GM21786 (cell line): ENCODE measurements at regions not wholly inside any gene's neighbourhood (a gene's known extent, or its start where the extent isn't known, plus 50 kb on each side); places are given as distances from the start of the nearest gene placed in this dataset.
A peak's percentile ranks its signal among the peaks of the same experiment; 100 is the strongest.
"Not testable (repeated sequence)": the region's sequence is repeated elsewhere in the genome, so short reads cannot be mapped to it uniquely, and the experiment has no call there.

Experiments
- ATAC-seq: cut with Tn5 transposase; IDR thresholded peaks from one replicate; pipeline ENCODE4 v1.9.1; 2021; ENCODE audit not compliant: unreplicated experiment

DNA sequence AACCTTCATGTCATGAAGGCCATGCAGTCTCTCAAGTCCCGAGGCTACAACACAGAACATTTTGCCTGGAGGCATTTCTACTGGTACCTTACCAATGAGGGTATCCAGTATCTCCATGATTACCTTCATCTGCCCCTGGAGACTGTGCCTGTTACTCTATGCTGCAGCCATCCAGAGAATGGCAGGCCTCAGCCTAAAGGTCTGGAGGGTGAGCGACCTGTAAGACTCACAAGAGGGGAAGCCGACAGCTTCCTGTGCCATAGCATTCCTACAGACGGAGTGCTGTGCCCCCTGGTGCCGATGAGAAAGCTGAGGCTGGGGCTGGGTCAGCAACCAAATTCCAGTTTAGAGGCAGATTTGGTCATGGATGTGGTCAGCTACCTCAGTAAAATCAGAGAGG is 51.3 kb upstream of the CADPS start:
- no peak for ATAC-seq

DNA sequence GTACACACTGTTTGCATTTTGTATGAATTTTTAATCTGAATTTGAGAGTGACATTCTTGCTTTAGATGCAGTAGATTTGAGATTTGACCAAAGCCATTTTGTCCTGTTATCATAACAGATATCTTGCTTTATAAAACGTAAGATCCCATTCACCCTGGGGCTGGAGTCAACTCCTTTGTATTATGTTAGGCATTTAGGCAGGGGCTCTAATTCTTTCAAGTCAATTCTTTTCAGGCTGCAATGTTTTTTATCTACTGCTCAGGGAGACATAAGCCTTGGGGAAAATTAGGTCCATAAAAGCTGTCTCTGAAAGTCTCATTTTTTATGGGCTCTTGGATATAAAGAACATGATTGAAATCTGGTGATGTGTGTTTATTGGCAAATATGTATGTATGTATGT is 53.0 kb upstream of the CADPS start:
- no peak for ATAC-seq

DNA sequence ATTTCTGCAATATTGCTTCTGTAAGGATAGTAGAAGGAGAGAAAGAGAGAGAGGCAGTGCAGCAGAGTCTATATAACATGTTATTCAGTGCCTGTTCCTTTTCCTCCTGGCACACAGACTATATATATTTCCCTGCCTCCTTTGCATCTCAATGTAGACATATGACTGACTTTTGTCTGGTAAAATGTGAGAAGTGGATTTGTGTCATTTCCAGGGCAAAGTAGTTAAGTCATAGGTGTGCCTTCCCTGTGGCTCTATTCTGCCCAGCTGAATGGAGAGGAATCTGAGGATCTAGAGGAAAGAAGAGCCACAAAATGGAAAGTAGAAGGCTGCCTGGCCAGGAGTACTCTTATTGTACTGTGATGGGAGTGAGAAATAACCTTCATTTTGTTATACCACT is 54.6 kb upstream of the CADPS start:
- no peak for ATAC-seq

DNA sequence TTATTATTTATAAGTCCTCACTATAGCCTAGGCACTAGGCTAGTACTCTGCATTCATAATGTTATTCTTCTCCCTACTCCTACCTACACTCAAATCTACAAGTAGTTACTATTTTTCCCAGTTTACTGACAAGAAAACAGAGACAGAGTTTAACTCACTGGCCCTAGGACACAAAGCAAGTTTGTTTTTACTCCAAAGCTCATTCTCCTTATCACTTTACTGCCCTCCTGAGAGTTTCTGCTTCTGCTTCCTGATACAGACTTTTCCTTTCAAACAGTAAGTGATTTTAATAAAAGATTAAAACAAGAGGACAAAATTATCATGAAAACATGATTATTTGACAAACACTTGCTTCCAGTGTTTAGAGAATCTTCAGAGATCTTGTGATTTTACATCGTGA is 60.6 kb upstream of the CADPS start:
- ATAC-seq: no peak

DNA sequence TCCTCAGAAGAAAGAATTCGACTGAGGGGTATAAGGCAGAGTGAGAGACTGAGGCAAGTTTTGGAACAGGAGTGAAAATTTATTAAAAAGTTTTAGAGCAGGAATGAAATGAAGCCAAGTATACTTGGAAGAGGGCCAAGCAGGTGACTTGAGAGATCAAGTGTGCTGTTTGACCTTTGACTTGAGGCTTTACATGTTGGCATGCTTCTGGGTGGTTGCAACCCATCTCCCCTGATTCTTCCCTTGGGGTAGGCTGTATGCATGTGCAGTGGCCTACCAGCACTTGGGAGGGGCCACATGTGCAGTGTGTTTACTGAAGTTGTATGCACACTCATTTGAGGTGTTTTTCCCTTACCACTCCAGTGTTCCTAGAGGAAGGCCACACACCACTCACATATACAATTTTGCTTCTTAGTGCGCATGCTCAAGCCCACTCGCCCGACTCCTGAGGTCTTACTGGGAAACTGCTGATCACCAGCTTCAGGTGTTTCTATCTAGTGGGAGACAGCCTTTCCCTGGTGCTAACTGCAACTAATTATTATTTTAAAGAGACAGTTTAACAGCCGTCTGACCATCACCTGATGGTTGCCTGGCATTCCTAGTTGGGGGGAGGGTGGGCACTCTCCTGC is 61.5 kb upstream of the CADPS start:
- no peak for ATAC-seq

DNA sequence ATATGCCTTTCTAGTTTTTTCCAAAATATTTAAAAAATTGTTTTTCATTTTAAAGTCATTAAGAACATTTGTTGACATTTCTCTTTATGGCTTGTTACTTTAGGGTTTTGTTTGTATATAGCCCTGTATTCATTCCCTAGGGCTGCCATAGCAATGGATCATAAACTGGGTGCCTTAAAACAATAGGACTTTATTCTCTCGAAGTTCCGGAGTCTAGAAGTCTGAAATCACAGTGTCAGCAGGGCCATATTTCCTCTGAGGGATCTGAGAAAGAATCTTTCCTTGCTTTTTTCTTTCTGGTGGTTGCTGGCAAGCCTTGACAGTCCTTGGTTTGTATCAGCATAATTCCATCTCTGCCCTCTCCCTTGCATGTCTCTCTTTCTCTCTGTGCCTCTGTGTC is 63.4 kb upstream of the CADPS start:
- no peak for ATAC-seq

DNA sequence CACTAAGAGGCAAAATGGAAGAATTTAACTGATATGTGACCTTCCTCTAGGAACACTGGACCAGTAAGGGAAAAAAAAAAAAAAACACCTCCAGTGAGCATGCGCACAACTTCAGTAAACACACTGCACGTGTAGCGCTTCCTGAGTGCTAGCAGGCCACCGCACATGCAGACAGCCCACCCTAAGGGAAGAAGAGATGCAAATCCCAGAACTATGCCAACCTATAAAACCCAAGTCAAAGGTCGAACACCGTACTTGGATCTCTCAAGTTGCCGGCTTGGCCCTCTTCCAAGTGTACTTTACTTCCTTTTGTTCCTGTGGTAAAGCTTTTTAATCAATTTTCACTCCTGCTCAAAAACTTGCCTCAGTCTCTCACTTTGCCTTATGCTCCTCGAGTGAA is 64.5 kb upstream of the CADPS start:
- ATAC-seq: no peak

DNA sequence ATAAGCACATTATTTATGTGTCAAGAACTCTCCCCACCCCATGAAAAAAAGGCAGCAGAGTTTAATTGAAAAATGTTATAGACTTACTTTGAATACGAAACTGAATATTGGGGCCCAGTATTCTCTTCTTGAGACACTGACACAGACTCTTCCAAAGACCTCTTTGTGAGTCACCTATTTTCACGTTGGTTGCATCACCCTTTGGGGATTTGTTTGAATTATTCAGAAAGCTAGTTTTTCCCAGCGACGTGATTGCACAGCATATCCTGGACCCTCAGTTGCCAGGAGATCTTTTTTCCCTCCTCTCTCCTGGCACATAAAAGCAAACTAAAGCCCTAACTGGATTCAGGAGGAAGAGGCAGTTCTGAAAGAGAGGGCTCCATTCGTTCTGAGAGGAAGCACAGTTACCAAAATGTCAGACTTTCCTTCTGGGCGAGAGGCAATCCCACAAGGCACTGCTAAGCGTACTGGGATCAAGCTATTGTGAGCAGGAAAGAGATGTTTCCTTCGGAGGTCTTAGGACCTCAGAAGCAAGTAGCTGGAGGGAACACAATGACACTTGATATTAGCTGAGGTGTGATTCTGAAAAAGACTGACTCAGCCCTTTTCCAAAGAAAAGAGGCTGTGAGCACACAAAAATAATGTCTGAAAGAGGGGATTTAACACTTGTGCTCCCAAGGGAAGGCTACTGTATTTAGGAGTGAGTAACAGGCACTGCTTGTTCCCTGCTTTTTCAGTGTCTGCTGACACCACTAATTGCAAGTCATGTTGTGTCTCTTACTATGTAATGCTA is 65.8 kb upstream of the CADPS start:
- no peak for ATAC-seq

DNA sequence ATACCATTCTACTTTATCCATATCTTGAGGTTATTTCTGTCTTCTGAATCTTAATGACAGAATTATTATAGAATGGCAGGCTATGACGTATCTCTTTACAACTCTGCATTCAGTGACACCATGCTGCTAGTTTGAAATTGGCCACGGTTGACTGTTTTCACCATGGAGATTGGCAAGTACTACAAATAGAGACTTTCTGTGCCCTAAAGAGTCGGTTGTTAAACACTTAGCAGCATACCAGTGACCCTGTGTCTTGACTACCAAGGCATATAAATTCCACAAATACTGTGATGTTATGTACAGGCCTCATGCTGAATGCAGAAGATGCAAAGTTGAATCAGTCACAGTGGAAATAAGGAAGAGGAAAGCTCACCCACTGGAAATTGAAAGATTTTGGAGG is 67.0 kb upstream of the CADPS start:
- ATAC-seq: no peak

DNA sequence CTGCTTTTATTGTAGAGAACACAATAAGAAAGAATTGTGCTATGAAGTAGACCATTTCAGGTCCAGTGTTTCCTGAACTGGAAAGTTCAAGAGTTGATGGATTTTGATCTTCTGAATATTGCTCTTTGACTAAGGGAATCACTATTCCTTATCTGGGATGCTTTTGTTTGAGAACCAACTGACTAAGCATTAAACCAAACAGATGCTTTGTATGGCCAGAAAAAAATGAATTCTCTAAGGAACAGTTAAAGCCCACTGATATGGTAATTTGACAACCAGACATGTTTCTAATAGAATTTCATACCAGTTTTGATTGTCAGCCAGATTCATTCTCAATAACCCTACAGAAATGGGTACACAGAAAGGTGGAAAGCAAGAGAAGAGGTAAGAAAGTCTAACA is 67.5 kb upstream of the CADPS start:
- no peak for ATAC-seq

DNA sequence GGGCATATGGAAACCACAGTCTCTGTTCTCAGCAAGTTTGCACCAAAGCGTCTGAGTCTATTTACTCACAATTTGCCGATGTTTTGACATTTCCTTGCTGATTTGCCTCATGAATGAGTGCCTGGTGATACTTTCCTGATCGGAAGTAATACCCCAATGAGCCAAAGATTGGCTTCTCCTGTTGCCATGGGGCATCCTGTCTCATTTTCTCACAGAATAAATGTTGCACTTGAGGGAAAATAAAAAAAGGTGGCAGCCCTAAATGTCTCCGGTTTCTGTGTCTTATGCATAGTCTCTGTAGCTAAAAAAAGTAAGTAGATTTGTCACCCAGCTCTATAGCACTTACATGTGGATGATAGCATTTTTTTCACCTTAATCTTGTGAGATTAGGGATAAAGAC is 73.7 kb upstream of the CADPS start:
- no peak for ATAC-seq

DNA sequence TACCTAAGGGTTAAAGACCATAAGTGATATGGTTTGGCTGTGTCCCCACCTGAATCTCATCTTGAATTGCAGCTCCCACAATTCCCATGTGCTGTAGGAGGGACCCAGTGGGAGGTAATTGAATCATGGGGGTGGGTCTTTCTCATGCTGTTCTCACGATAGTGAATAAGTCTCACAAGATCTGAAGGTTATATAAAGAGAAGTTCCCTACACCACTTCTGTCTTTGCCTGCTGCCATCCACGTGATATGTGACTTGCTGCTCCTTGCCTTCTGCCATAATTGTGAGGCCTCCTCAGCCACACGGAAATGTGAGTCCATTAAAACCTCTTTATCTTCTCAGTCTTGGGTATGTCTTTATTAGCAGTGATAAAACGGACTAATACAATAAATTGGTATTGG is 75.0 kb upstream of the CADPS start:
- ATAC-seq: no peak

DNA sequence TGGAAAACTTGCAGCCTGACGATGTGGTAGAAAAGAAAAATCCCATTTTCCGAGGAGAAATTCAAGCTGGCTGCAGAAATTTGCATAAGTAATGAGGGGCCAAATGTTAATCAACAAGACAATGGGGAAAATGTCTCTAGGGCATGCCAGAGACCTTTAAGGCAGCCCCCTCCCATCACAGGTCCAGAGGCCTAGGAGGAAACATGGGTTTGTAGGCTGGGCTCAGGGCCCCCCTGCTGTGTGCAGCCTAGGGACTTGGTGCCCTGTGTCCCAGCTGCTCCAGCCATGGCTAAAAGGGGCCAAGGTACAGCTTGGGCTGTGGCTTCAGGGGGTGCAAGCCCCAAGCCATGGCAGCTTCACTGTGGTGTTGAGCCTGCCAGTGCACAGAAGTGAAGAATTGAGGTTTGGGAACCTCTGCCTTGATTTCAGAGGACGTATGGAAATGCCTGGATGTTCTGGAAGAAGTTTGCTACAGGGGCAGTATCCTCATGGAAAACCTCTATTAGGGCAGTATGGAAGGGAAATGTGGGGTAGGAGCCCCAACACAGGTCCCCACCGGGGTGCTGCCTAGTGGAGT is 75.9 kb upstream of the CADPS start:
- no peak for ATAC-seq

DNA sequence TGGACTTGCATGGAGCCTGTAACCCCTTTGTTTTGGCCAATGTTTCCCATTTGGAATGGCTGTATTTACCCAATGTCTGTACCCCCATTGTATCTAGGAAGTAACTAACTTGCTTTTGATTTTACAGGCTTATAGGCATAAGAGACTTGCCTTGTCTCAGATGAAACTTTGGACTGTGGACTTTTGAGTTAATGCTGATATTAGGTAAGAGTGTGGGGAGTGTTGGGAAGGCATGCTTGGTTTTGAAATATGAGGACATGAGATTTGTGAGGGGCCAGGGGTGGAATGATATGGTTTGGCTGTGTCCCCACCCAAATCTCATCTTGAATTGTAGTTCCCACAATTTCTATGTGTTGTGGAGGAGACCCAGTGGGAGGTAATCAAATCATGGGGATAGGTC is 76.7 kb upstream of the CADPS start:
- ATAC-seq: not testable (repeated sequence)

DNA sequence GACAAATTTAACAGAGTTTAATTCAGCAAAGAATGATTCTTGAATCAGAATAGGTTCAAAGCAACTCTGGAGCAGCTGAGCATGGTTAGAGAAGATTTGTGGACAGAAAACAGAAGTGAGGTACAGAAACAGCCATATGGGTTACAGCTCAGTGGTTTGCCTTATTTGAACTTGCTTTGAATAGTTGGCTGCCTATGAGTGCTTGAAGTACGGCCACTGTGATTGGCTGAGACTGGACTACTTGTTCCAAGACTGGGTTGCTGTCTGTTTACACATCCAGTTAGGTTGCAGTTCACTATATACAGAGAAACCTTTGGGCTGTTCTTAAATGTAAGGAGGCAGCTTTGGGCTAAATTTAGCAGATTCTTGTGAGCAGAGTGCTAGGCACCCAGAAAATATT is 79.4 kb upstream of the CADPS start:
- ATAC-seq: peak; percentile 79

DNA sequence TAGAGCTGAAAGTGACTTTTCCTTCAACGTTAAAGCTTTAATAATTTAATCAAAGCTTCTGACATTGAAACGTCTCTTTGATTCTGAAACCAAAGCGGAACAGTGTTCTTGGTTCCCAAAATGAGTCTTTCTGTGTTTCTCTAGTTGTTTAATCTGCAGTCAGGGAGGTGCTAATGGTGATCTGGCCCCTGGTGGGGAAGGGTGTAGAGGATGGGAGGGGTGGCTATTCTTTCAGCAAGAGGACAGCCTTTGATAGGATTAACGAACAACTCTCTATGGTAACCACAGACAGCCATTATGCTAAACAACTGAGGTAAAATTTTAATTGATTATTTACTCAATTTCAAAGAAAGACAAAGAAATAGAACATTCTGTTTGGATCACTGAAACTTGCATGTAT is 79.9 kb upstream of the CADPS start:
- ATAC-seq: no peak

DNA sequence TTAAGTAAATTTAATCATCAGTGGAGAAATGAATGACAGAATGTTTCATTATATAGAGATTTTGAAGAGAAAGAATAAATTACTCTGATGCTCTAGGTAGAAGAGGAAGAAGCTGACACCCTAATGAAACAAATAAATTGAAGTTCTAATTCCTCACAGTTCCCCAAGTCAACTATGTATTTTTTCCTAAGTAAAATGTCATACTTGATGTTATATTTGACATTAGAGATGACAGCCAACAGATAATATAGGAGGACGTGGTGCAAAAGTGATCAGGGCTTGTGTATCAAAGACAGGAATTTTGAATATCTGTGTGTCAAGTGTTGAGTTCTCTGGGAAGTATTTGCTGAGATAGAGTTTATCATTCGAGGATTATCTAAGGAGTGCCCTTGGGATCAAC is 81.2 kb upstream of the CADPS start:
- no peak for ATAC-seq

DNA sequence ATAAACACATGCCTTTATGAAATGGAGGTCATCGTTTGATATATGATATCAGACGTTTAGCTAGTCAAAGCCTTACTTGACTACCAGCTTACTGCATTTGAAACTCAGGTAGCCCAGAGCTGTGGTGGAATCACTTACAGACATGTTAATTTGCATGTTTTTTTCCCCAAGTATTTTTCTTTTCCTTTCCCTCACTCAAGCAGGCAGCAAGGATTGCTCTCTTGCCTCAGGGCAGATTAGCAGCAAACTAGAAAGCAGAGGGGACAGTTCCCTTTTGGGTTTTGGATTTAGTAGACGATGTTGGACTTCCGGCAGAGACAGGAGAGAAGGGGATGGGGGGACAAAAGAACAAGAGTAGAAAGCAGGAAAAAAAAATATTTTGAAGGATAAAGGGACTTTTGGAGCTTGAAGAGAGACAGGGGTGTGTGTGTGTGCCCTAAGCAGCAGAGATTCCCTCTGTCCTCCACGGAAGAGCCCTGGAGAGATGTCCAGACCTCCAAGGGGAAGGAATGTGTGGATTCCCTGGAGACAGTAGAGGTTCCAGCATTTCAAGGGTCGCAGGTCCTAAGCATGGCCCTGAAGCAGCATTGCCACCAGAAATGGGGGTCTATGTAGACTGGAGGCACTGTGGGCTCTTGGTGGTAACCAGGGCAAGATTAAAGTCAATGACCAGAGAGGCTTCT is 86.8 kb upstream of the CADPS start:
- ATAC-seq: no peak

DNA sequence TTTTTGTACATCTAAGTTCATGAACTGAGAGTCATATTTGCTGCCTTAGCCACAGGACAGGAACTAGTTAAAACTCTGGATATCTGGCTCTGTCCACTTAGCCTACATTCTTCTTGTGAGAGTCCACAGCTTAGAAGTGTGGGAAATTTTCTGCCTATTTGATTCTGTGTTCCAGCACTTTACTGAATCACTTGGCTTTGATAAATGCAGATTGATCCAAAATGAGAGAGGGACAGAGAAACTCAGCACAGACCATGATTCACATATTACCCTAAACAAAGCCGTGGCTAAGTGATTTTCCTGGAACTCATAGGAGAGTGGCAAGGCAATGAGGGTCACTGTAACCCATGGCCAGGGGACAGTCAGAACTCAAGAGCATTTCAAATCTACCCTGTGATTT is 87.5 kb upstream of the CADPS start:
- no peak for ATAC-seq

DNA sequence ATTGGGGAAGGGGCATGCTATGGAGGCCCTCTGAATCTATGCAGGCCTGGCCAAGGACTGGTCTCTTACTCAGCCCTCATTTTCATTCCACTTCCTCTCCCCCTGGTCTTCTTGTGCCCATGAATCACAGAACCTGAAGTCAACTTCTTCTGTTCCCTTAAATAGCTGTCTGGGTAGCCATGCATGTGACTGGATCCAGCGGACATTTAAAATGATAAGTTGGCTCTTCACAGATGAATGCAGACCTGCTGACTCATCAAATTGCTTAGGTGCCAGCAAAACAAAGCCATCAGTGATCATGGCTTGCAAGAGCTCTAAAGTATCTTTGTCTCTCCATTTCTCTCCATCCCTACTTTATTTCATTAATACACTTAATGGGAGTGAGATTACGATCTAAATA is 90.1 kb upstream of the CADPS start:
- no peak for ATAC-seq

DNA sequence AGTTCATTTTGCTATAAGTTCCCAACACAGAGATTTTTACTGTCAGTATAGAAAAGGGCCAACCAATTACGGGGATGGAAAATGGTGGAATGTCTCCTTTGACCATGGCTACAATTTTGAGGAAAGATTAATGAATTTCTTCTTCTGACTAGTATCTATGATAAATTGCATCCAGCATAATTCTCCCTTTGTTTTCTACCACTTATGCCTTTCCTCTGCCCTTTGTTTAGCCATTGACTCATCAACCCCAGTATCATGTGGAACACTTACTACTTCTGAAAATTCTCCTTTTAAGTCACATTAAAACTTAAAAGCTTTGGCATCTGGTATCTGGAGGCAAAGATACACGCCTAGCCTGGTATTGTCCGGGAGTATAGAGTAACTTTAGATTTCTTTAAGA is 92.9 kb upstream of the CADPS start:
- ATAC-seq: no peak

DNA sequence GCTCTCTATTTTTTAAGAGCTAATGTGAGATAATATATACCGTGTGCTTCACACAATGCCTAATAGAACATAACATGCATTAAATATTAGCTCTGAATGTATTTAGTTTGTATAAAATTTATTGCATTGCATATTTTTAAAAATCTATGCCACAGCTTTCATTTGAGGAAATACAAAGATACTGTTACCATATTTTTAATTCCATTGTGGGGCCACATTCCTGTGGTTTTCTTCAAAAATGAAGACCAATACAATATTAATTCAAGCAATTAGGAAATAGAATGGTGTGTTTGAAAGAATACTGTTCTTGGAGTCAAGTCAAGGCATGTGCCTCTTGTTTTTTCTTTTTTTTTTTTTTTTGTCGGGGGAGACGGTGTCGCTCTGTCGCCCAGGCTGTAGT is 95.4 kb upstream of the CADPS start:
- ATAC-seq: no peak
